ENCODE measurements at regions not wholly inside any gene's neighbourhood (a gene's known extent, or its start where the extent isn't known, plus 50 kb on each side); places are given as distances from the start of the nearest gene placed in this dataset.
A peak's percentile ranks its signal among the peaks of the same experiment; 100 is the strongest.

DNA sequence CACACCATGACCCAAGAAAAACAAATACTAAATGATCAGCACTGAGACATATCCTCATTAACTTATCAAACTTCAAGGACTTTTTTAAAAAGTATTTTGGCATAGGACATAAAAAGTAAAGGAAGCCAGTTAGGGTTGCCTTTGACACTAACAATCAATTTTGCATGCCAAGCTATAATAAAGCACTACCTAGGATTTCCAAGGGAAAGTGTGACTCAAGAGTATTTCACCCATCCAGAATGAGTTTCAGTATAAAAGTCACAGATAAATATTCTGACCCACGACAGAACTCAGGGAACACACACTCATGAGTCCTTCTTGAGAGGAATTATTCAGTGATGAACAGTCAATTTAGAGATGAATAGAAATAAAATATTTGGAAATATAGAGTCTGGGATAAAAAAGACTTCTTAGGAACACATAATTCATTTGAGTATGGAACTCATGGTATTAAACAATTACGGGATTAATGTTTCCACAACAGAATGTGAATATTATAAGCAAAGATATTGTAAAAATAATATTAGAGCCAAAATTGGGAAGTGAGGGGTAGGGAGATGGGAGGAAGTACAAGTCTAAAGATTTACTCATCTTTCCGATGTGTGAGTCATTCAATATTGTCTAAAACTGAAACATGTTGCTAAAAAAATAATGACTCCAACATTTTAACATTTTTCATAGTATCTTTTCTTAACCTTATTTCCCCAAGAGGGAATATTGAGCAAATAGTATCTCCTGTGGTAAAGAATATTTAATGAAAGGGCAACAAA, 143.5 kb upstream of the LNX1 start:
- DNase-seq (ENCODE audit: low read depth) = peak; percentile 40
- no peak overlapping the region for H3K4me3 ChIP-seq (ENCODE audit: low read length)
- TF ChIP-seq, protein P1, sequence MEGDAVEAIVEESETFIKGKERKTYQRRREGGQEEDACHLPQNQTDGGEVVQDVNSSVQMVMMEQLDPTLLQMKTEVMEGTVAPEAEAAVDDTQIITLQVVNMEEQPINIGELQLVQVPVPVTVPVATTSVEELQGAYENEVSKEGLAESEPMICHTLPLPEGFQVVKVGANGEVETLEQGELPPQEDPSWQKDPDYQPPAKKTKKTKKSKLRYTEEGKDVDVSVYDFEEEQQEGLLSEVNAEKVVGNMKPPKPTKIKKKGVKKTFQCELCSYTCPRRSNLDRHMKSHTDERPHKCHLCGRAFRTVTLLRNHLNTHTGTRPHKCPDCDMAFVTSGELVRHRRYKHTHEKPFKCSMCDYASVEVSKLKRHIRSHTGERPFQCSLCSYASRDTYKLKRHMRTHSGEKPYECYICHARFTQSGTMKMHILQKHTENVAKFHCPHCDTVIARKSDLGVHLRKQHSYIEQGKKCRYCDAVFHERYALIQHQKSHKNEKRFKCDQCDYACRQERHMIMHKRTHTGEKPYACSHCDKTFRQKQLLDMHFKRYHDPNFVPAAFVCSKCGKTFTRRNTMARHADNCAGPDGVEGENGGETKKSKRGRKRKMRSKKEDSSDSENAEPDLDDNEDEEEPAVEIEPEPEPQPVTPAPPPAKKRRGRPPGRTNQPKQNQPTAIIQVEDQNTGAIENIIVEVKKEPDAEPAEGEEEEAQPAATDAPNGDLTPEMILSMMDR (IDR thresholded peaks at IDR 0.05; ENCODE audit: insufficient read depth, low read depth, low read length, missing control alignments) = no peak

DNA sequence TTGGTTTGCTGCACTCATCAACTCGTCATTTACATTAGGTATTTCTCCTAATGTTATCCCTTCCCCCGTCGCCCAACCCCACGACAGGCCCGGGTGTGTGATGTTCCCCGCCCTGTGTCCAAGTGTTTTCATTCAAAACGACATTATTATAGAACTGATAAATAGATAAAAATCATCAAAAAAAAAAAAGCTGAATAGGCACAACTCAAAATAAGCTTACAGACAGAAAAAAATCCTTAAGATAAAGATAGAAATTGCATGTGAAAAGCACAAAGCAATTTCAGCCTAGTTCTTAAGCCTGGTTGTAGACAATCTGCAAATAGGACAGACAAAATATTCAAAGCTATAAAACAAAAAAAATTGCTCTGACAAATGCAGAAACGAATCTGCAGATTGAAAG, 142.9 kb upstream of the LNX1 start:
- TF ChIP-seq, protein P1 (IDR thresholded peaks at IDR 0.05; ENCODE audit: insufficient read depth, low read depth, low read length, missing control alignments) = no peak
- no peak for DNase-seq (ENCODE audit: low read depth)
- no peak overlapping the region for H3K4me3 ChIP-seq (ENCODE audit: low read length)

DNA sequence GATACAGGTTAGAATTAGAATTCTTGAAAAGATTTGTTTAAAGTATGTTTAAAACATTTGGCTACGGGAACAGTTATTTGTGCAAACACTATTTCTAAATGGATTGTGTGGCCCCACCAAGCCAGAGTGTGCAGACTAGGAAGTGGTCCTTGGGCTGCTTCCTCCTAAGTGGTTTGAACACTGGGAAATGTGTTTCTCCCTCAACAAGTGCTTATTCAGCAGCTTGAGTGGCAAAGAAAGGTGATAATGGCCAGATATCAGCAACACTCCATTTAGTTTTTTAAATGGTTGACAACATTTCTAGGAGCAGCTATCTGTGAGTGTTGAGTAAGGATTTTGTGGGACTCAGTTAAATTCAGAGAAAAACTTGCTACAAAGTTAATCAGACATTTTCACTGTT, 141.4 kb upstream of the LNX1 start:
- no peak for DNase-seq (ENCODE audit: low read depth)
- H3K4me3 ChIP-seq (ENCODE audit: low read length) = no peak overlapping the region
- TF ChIP-seq, protein P1 (IDR thresholded peaks at IDR 0.05; ENCODE audit: insufficient read depth, low read depth, low read length, missing control alignments) = no peak

DNA sequence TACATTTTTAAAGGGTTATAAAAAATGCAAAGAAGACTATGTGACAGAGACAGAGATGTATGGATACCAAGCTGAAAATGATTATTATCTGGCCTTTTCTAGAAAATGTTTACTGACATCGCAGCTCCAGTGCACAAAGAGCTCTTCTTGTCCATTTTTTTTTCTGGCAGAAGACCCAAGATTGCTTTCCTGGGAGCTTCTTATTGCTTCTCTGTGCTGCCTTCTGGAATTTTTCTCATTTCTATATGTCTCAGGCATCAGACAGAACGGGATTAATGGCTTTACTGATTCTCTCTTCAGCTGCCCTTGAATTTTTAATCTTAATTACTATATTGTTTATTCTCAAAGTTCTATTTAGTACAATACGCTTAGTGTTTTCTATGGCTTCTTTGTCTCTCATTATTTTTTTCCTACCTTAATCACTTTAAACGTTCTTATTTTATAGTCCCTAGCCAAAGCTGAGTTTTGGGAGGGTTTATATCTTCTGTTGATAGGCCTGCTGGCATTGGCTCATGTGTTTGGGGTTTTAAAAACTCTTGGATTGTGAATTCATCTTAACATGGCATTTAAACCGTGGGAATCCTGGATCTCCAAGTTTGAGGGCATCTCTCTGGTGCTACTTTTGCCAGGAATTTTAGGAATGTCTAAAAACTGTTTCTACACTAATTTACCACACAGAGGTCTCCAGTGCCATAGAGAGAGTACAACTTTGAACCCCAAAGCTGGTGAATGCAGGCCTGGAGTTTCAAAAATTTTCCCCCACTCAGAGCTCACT, 138.9 kb upstream of the LNX1 start:
- DNase-seq (ENCODE audit: low read depth) = no peak
- TF ChIP-seq, protein P1 (IDR thresholded peaks at IDR 0.05; ENCODE audit: insufficient read depth, low read depth, low read length, missing control alignments) = no peak
- H3K4me3 ChIP-seq (ENCODE audit: low read length) = no peak overlapping the region

DNA sequence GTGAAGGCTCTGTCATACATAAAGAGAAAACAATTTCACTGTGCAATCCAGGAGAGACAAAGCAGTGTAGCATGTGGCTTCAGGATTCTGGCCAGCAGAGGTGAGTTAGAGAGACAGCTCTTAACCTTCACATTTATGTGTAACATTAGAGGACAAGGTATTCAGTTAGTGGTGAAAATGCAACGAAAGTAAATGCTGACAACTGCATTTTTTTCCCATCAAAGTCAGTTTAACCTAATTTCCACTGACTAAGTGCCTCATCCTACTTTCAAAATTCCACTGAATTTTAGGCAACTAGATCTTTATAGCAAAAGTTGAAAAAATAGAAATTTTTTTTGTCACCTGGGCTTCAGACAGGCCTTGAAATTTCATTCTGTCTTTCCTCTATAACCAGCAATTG, 130.8 kb upstream of the LNX1 start:
- no peak for DNase-seq (ENCODE audit: low read depth)
- H3K4me3 ChIP-seq (ENCODE audit: low read length) = no peak overlapping the region
- TF ChIP-seq, protein P1 (IDR thresholded peaks at IDR 0.05; ENCODE audit: insufficient read depth, low read depth, low read length, missing control alignments) = no peak

DNA sequence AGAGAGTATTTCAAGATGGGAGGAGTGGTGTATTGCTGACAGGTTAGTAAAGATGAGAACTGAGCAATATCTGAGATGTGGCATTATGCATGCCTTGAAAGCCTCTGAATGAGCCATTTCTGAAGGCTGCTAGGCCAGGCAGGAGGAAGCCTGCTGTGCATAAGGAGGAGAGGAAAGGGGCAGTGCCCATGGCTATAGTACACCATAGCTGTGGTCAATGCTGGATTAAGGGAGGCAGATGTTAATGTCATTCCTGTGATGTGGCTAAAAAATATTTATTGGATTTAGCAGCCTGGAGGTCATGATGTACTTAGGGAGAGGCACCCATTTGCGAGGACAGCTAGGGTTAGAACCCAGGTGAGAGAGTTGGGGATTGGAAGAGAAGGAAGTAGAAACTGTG, 130.0 kb upstream of the LNX1 start:
- no peak for DNase-seq (ENCODE audit: low read depth)
- H3K4me3 ChIP-seq (ENCODE audit: low read length) = no peak overlapping the region
- TF ChIP-seq, protein P1 (IDR thresholded peaks at IDR 0.05; ENCODE audit: insufficient read depth, low read depth, low read length, missing control alignments) = no peak
